H1 (cell line): ENCODE measurements at regions not wholly inside any gene's neighbourhood (a gene's known extent, or its start where the extent isn't known, plus 50 kb on each side); places are given as distances from the start of the nearest gene placed in this dataset.

Source experiments
- CTCF ChIA-PET: fragments of 300-600 bp; sonication (Branson Sonifier 250); formaldehyde crosslinking; loops from one replicate; lab custom pipeline; 2021; ENCODE audit not compliant: partially characterized antibody; lab: Charles Lee
- POLR2A ChIA-PET: fragments of 300-600 bp; sonication (Branson Sonifier 250); formaldehyde crosslinking; loops from one replicate; lab custom pipeline; 2021; ENCODE audit warnings: inconsistent platforms; ENCODE audit not compliant: partially characterized antibody; lab: Charles Lee
- DNase-seq, 2 experiments: peaks; one replicate each; pipeline versions ENCODE4 v3.0.0 to v3.0.0-alpha.2; 2010 to 2022; ENCODE audit warnings: low spot score in 2 of 2, low read depth in 1 of 2, mixed read lengths in 1 of 2
- FAIRE-seq: peaks from 2 replicates; lab custom pipeline; 2011; peaks lifted over from hg19 to GRCh38; lab: Jason Lieb, UNC
- H2AFZ ChIP-seq: 2 replicates; pipeline ENCODE4 v1.8.1; 2012; ENCODE audit warnings: low read length, inconsistent platforms
- H2AK5ac ChIP-seq: 2 replicates; pipeline ENCODE4 v1.6.1; 2013; ENCODE audit warnings: low read depth, low read length
- H2BK120ac ChIP-seq: replicated peaks from 2 replicates; pipeline ENCODE3; 2013; ENCODE audit warnings: low read depth, low read length, inconsistent platforms
- H2BK12ac ChIP-seq: 2 replicates; pipeline ENCODE4 v1.6.1; 2013; ENCODE audit warnings: low read depth, low read length
- H2BK15ac ChIP-seq: 2 replicates; pipeline ENCODE4 v1.6.1; 2013; ENCODE audit warnings: low read length
- H2BK20ac ChIP-seq: 2 replicates; pipeline ENCODE4 v1.6.1; 2013; ENCODE audit warnings: low read length
- H2BK5ac ChIP-seq: 2 replicates; pipeline ENCODE4 v1.6.1; 2013; ENCODE audit warnings: low read depth, low read length
- H3K14ac ChIP-seq: 2 replicates; pipeline ENCODE4 v1.6.1; 2013; ENCODE audit warnings: inconsistent platforms; ENCODE audit not compliant: insufficient read length
- H3K18ac ChIP-seq: 2 replicates; pipeline ENCODE4 v1.6.1; 2013; ENCODE audit warnings: low read length; ENCODE audit errors: extremely low read depth
- H3K23ac ChIP-seq: 2 replicates; pipeline ENCODE4 v1.6.1; 2013; ENCODE audit warnings: inconsistent platforms; ENCODE audit not compliant: insufficient read length
- H3K23me2 ChIP-seq: 2 replicates; pipeline ENCODE4 v1.6.1; 2013; ENCODE audit warnings: low read depth, low read length
- H3K27ac ChIP-seq: 2 replicates; pipeline ENCODE4 v1.6.1; 2011; ENCODE audit warnings: low read depth, low read length, inconsistent platforms
- H3K27me3 ChIP-seq, 4 experiments: replicated peaks in 1 of 4; 1 replicate in 1 of 4; 2 replicates in 3 of 4; pipeline versions ENCODE4 v1.6.1 to v1.8.1; 2011 to 2013; ENCODE audit warnings: low read length in 3 of 4, mild to moderate bottlenecking in 3 of 4, inconsistent platforms in 2 of 4, mixed read lengths in 2 of 4, moderate library complexity in 1 of 4; ENCODE audit not compliant: control insufficient read depth in 3 of 4, insufficient read depth in 3 of 4; ENCODE audit errors: extremely low read depth in 1 of 4
- H3K36me3 ChIP-seq, 4 experiments: 2 replicates each; pipeline versions ENCODE4 v1.6.1 to v1.8.1; 2011 to 2013; ENCODE audit warnings: mild to moderate bottlenecking in 4 of 4, low read length in 3 of 4, moderate library complexity in 2 of 4, control low read depth in 1 of 4, inconsistent platforms in 1 of 4; ENCODE audit not compliant: insufficient read depth in 4 of 4, control insufficient read depth in 2 of 4
- H3K4ac ChIP-seq: replicated peaks from 2 replicates; pipeline ENCODE3; 2013; ENCODE audit warnings: low read length, low read depth, mixed read lengths, inconsistent platforms; ENCODE audit not compliant: insufficient read length
- H3K4me1 ChIP-seq, 4 experiments: replicated peaks in 1 of 4; 1 replicate in 1 of 4; 2 replicates in 3 of 4; pipeline versions ENCODE4 v1.6.1 to v1.8.1; 2011 to 2013; ENCODE audit warnings: low read length in 3 of 4, inconsistent platforms in 2 of 4, mixed read lengths in 1 of 4; ENCODE audit not compliant: insufficient read depth in 4 of 4, control insufficient read depth in 3 of 4
- H3K4me2 ChIP-seq, 2 experiments: 2 replicates each; pipeline versions ENCODE4 v1.6.1 to v1.8.1; 2011 to 2013; ENCODE audit warnings: low read depth in 2 of 2, low read length in 2 of 2, control low read depth in 1 of 2, inconsistent platforms in 1 of 2, mild to moderate bottlenecking in 1 of 2; ENCODE audit not compliant: insufficient read depth in 1 of 2
- H3K4me3 ChIP-seq, 4 experiments: fragments of 200-600, 300-600 bp in 1 of 4; sonication (generic), shearing (Covaris generic), sonication (Bioruptor Twin) in 1 of 4; 2 replicates each; pipeline versions ENCODE4 v1.5.1 to v1.8.1; 2011 to 2016; ENCODE audit warnings: low read length in 4 of 4, low read depth in 3 of 4, control low read depth in 2 of 4, inconsistent platforms in 2 of 4, mild to moderate bottlenecking in 2 of 4, mixed read lengths in 1 of 4, moderate library complexity in 1 of 4; ENCODE audit not compliant: insufficient read depth in 2 of 4; ENCODE audit errors: extremely low read depth in 1 of 4
- H3K56ac ChIP-seq: replicated peaks from 2 replicates; pipeline ENCODE3; 2013; ENCODE audit warnings: low read depth, mild to moderate bottlenecking, mixed read lengths, low read length, inconsistent platforms; ENCODE audit not compliant: insufficient read length
- H3K79me1 ChIP-seq: 2 replicates; pipeline ENCODE4 v1.6.1; 2013; ENCODE audit warnings: low read depth, low read length, control low read depth
- H3K79me2 ChIP-seq, 2 experiments: 2 replicates each; pipeline versions ENCODE4 v1.6.1 to v1.8.1; 2012 to 2013; ENCODE audit warnings: low read length in 2 of 2, mild to moderate bottlenecking in 2 of 2, inconsistent platforms in 1 of 2; ENCODE audit not compliant: insufficient read depth in 2 of 2, control insufficient read depth in 1 of 2
- H3K9ac ChIP-seq, 4 experiments: replicated peaks in 1 of 4; 1 replicate in 1 of 4; 2 replicates in 3 of 4; pipeline versions ENCODE4 v1.6.1 to v1.8.1; 2011 to 2013; ENCODE audit warnings: low read depth in 3 of 4, low read length in 3 of 4, control low read depth in 2 of 4, mild to moderate bottlenecking in 2 of 4, moderate library complexity in 2 of 4, inconsistent platforms in 1 of 4; ENCODE audit errors: extremely low read depth in 1 of 4
- H3K9me3 ChIP-seq, 2 experiments: 2 replicates each; pipeline versions ENCODE4 v1.6.1 to v1.8.1; 2012 to 2013; ENCODE audit warnings: mild to moderate bottlenecking in 2 of 2, moderate library complexity in 2 of 2, control low read depth in 1 of 2, inconsistent platforms in 1 of 2, low read depth in 1 of 2, low read length in 1 of 2, mixed read lengths in 1 of 2; ENCODE audit not compliant: insufficient read depth in 2 of 2
- H4K20me1 ChIP-seq, 2 experiments: replicated peaks in 1 of 2; 2 replicates each; pipeline versions ENCODE3 to v1.8.1; 2011 to 2013; ENCODE audit warnings: inconsistent platforms in 2 of 2, low read length in 2 of 2, mild to moderate bottlenecking in 1 of 2; ENCODE audit not compliant: insufficient read depth in 2 of 2, control insufficient read depth in 1 of 2
- H4K5ac ChIP-seq: 2 replicates; pipeline ENCODE4 v1.6.1; 2013; ENCODE audit warnings: low read length, low read depth, mixed read lengths, inconsistent platforms; ENCODE audit not compliant: insufficient read length
- H4K8ac ChIP-seq: 2 replicates; pipeline ENCODE4 v1.8.0; 2013; ENCODE audit warnings: mild to moderate bottlenecking, moderate library complexity, low read length, inconsistent platforms; ENCODE audit not compliant: insufficient read depth; ENCODE audit errors: extremely low read depth
- H4K91ac ChIP-seq: replicated peaks from 2 replicates; pipeline ENCODE3; 2013; ENCODE audit warnings: low read length, mixed read lengths, inconsistent platforms; ENCODE audit not compliant: insufficient read length
- CHD1 ChIP-seq: IDR thresholded peaks from 2 replicates; pipeline ENCODE4 v1.6.1; 2012; ENCODE audit warnings: low read depth, low read length, improper control_type of control experiment
- CREB1 ChIP-seq: IDR thresholded peaks from 2 replicates; pipeline ENCODE4 v1.6.1; 2012; ENCODE audit warnings: inconsistent platforms
- GTF2F1 ChIP-seq: IDR thresholded peaks from 2 replicates; pipeline ENCODE4 v1.6.1; 2012; ENCODE audit warnings: low read depth, low read length, improper control_type of control experiment, borderline replicate concordance
- PHF8 ChIP-seq: fragments of 200-600 bp; sonication (generic); conservative IDR thresholded peaks from 2 replicates; pipeline ENCODE4 v1.7.1; 2012; ENCODE audit warnings: low read depth, mild to moderate bottlenecking, inconsistent platforms, low read length, moderate library complexity
- SAP30 ChIP-seq: fragments of 300-600 bp; sonication (generic); IDR thresholded peaks from 2 replicates; pipeline ENCODE4 v1.7.1; 2012; ENCODE audit warnings: low read length, moderate library complexity, mild to moderate bottlenecking, inconsistent platforms; ENCODE audit not compliant: insufficient read depth, insufficient replicate concordance
- SP1 ChIP-seq: IDR thresholded peaks from 2 replicates; pipeline ENCODE4 v1.6.1; 2011; ENCODE audit warnings: low read depth, low read length
- WGBS, 2 experiments: shearing (Covaris generic) in 1 of 2; methylation state at CpG; one replicate each; pipeline versions ENCODE4 v1.1.6 to v1.1.7; 2013 to 2015; ENCODE audit warnings: low lambda C conversion rate in 2 of 2, mixed read lengths in 2 of 2, inconsistent platforms in 1 of 2, low coverage in 1 of 2, missing lambda C conversion rate in 1 of 2; ENCODE audit not compliant: insufficient replicate concordance in 2 of 2, insufficient coverage in 1 of 2, insufficient read length in 1 of 2; ENCODE audit errors: extremely low coverage in 1 of 2, missing lambda C conversion rate in 1 of 2; 5-methylcytosine and 5-hydroxymethylcytosine counted together
- TF ChIP-seq, protein P1 (sequence below): IDR thresholded peaks from 2 replicates; pipeline ENCODE4 v1.6.1; 2012; ENCODE audit warnings: inconsistent platforms

DNA sequence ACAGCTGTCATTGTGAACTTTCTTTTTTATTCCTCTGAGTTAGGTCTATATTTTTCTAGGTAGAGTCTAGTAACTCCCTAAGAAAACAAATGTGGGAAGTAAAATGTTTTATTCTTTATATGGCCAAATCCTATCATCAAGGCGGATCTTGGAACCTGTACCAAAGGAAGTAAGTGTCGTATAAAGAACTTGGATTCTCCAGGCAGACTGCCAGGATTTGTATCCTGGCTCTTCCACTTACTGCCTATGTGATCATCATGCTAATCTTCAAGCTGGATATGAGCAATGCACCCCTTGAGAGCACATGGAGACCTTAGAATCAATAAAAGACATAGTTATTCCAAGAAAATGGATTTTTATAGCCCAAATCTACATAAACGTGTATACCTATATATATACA is 286.5 kb downstream of the PCDH17 start:
- H3K14ac ChIP-seq: no peak overlapping the region
- no peak overlapping the region for H3K23ac ChIP-seq
- no peaks in the 10 kb centered on the region for H3K27me3 ChIP-seq
- H2BK20ac ChIP-seq: no peak overlapping the region
- no peak overlapping the region for H2BK12ac ChIP-seq
- H4K91ac ChIP-seq: no peak overlapping the region
- H3K9ac ChIP-seq: no peak overlapping the region
- H3K27ac ChIP-seq: no peak overlapping the region
- H3K9me3 ChIP-seq: no peaks in the 10 kb centered on the region
- no peaks in the 10 kb centered on the region for H3K4me1 ChIP-seq
- no peaks in the 10 kb centered on the region for H3K79me1 ChIP-seq
- no peaks in the 10 kb centered on the region for H3K23me2 ChIP-seq
- no peak overlapping the region for H2BK5ac ChIP-seq
- H2AK5ac ChIP-seq: no peak overlapping the region
- no peak overlapping the region for H3K18ac ChIP-seq
- WGBS, 2 experiments: 94% methylated on average over 3 of the region's 3 CpGs; no CpG with 5 or more reads in 1 of the 2 experiments
- no peak overlapping the region for H4K8ac ChIP-seq
- H3K56ac ChIP-seq: no peak overlapping the region
- ChIA-PET CTCF (no interaction called here), POLR2A (no interaction called here)
- FAIRE-seq (no peak), DNase-seq (no peak)
- H3K79me2 ChIP-seq: no peaks in the 10 kb centered on the region
- H3K4me3 ChIP-seq: no peak overlapping the region
- no peak overlapping the region for H2BK120ac ChIP-seq
- H3K4me2 ChIP-seq: no peak overlapping the region
- H2AFZ ChIP-seq: no peak overlapping the region
- H2BK15ac ChIP-seq: no peak overlapping the region
- no peak overlapping the region for H3K4ac ChIP-seq
- no peak overlapping the region for H4K5ac ChIP-seq
- H3K36me3 ChIP-seq: no peaks in the 10 kb centered on the region
- TF ChIP-seq CREB1 (no peak), SAP30 (no peak), PHF8 (no peak), CHD1 (no peak), GTF2F1 (no peak), SP1 (no peak)
- TF ChIP-seq, protein P1, sequence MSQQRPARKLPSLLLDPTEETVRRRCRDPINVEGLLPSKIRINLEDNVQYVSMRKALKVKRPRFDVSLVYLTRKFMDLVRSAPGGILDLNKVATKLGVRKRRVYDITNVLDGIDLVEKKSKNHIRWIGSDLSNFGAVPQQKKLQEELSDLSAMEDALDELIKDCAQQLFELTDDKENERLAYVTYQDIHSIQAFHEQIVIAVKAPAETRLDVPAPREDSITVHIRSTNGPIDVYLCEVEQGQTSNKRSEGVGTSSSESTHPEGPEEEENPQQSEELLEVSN: no peak
- H4K20me1 ChIP-seq: no peaks in the 10 kb centered on the region
